T-cell (primary cell): ENCODE measurements at regions not wholly inside any gene's neighbourhood (a gene's known extent, or its start where the extent isn't known, plus 50 kb on each side); places are given as distances from the start of the nearest gene placed in this dataset.

Experiments used
- ATAC-seq, 4 experiments: fragments of 200-7000 bp in 3 of 4; fragments of 150-1000 bp in 1 of 4; cut with Tn5 transposase; replicated peaks in 1 of 4; 1 replicate in 3 of 4; 2 replicates in 1 of 4; pipeline ENCODE4 v1.10.0; 2021; ENCODE audit warnings: moderate library complexity in 3 of 4, mild to moderate bottlenecking in 2 of 4, moderate number of reproducible peaks in 1 of 4
- CTCF ChIA-PET, 2 donors: fragments of 300-600 bp; sonication (Branson Sonifier 250); formaldehyde crosslinking; loops; one replicate each; lab custom pipeline; 2022; ENCODE audit warnings: antibody characterized with exemption in 2 of 2; lab: Charles Lee
- POLR2A ChIA-PET, 2 donors: fragments of 300-600 bp; sonication (Branson Sonifier 250); formaldehyde crosslinking; loops; one replicate each; lab custom pipeline; 2022; ENCODE audit warnings: antibody characterized with exemption in 2 of 2; lab: Charles Lee
- DNase-seq, 35 experiments: peaks; one replicate each; pipeline versions ENCODE4 v3.0.0 to v3.0.0-alpha.2; 2013 to 2023
- H3K27ac ChIP-seq: one replicate; pipeline ENCODE4 v1.5.1; 2013; ENCODE audit warnings: low read length
- H3K27me3 ChIP-seq, 2 experiments: replicated peaks in 1 of 2; 1 replicate in 1 of 2; 2 replicates in 1 of 2; pipeline versions ENCODE4 v1.6.1 to v1.7.0; 2013; ENCODE audit warnings: low read length in 1 of 2, mixed read lengths in 1 of 2; ENCODE audit not compliant: control insufficient read depth in 2 of 2, insufficient read depth in 2 of 2; ENCODE audit errors: extremely low read depth in 1 of 2
- H3K36me3 ChIP-seq, 2 donors: 1 replicate in 1 of 2; 2 replicates in 1 of 2; pipeline versions ENCODE4 v1.6.1 to v1.7.0; 2013; ENCODE audit warnings: low read length in 1 of 2; ENCODE audit not compliant: control insufficient read depth in 2 of 2, insufficient read depth in 1 of 2; ENCODE audit errors: extremely low read depth in 1 of 2
- H3K4me1 ChIP-seq, 2 experiments: 1 replicate in 1 of 2; 2 replicates in 1 of 2; pipeline versions ENCODE4 v1.6.1 to v1.7.0; 2013; ENCODE audit warnings: low read length in 2 of 2, mixed read lengths in 1 of 2; ENCODE audit not compliant: insufficient read depth in 2 of 2, control insufficient read depth in 1 of 2; ENCODE audit errors: extremely low read depth in 1 of 2
- H3K4me3 ChIP-seq, 2 donors: 1 replicate in 1 of 2; 2 replicates in 1 of 2; pipeline versions ENCODE4 v1.5.1 to v1.7.0; 2013; ENCODE audit warnings: mild to moderate bottlenecking in 2 of 2, low read length in 1 of 2, moderate library complexity in 1 of 2; ENCODE audit not compliant: control insufficient read depth in 1 of 2; ENCODE audit errors: extremely low read depth in 1 of 2
- H3K9me3 ChIP-seq: 2 replicates; pipeline ENCODE4 v1.7.0; 2013
- H3K27ac Mint-ChIP-seq, 2 donors: one replicate each; pipeline ENCODE4 v1.8.0; 2020 to 2021; ENCODE audit warnings: mild to moderate bottlenecking in 2 of 2, mixed read lengths in 2 of 2
- H3K27me3 Mint-ChIP-seq, 2 donors: one replicate each; pipeline ENCODE4 v1.8.0; 2021 to 2022; ENCODE audit warnings: mixed read lengths in 2 of 2
- H3K36me3 Mint-ChIP-seq: one replicate; pipeline ENCODE4 v1.8.0; 2021; ENCODE audit warnings: mixed read lengths
- H3K4me1 Mint-ChIP-seq, 3 donors: one replicate each; pipeline ENCODE4 v1.8.0; 2020 to 2022; ENCODE audit warnings: mixed read lengths in 3 of 3, mild to moderate bottlenecking in 1 of 3
- H3K4me3 Mint-ChIP-seq, 3 donors: one replicate each; pipeline ENCODE4 v1.8.0; 2020 to 2022; ENCODE audit warnings: mild to moderate bottlenecking in 3 of 3, mixed read lengths in 3 of 3, moderate library complexity in 3 of 3
- H3K9me3 Mint-ChIP-seq, 3 donors: one replicate each; pipeline ENCODE4 v1.8.0; 2020 to 2022; ENCODE audit warnings: mixed read lengths in 3 of 3
- WGBS: methylation state at CpG from one replicate; pipeline ENCODE4 v1.1.5; 2013; ENCODE audit warnings: missing lambda C conversion rate; ENCODE audit not compliant: insufficient coverage; 5-methylcytosine and 5-hydroxymethylcytosine counted together

DNA sequence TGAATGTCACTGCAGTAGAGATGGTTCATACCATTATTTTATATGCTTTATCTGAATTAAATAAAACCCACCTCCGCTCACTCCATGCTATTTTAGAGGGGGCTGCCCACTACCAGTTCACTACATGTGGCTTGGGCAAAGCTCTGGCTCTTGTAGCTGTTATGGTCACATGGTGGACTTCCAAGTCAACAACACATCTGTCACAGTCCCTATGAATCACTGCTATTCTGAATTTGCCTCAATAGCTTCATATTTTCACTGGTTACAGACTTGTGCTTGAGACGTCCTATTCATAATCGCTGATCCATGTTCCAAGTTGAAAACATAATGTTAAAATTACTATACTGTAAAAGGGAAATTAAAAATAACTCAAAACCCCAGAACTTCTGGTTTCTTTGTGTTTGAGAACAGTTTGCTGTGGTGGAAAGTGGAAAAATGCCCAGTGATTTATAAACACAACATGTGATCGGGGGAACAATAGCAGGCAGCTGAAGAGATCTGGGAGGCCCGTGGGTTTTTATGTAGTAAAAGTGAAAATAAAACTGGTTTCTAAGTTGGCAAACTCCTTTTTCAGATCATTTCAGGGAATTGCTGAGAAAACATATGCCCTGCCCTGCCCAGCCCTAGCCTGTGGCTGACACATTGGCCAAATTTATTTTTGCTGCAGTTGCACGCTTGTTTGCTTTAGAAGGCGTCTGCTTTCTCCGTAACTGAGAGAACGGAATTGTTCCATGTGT, 128.8 kb upstream of the PRR23C start:
- H3K27me3 Mint-ChIP-seq, result peaks cover 0 to 6% of the 10 kb centered on the region in 2 donors
- CTCF ChIA-PET, result no interaction called here
- ATAC-seq, result no peak

DNA sequence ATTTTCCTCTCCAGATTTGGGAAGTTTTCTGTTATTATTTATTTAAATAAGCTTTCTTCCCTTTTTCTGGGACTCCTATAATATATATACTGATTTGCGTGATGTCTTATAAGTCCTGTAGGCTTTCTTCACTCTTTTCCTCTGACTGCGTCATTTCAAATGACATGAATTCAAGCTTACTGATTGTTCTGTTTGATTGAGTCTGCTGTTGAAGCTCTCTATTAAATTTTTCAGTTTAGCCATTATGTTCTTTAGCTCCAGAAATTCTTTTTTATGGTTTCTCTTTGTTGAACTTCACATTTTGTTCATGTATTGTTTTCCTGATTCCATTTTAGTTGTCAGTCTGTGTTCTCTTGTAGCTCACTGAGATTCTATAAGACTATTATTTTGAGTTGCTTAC, 135.8 kb upstream of the PRR23C start:
- Histone ChIP-seq H3K4me3 (no peak overlapping the region), H3K4me1 (no peaks in the 10 kb centered on the region), H3K27me3 (peaks cover 0 to 4% of the 10 kb centered on the region in 2 experiments), H3K36me3 (no peaks in the 10 kb centered on the region), H3K9me3 (no peaks in the 10 kb centered on the region), H3K27ac (no peak overlapping the region)
- Mint-ChIP-seq H3K4me3 (no peak overlapping the region), H3K4me1 (no peaks in the 10 kb centered on the region), H3K36me3 (no peaks in the 10 kb centered on the region), H3K9me3 (peaks cover 8 to 10% (median 10%) of the 10 kb centered on the region in 3 donors), H3K27ac (no peak overlapping the region), H3K27me3 (peaks cover 7% of the 10 kb centered on the region in 2 donors)
- ATAC-seq (no peak), DNase-seq (no peak)
- POLR2A ChIA-PET, result interaction anchor here in 1 of 2 donors (0.6 kb wide), 1 partner anchor 29 kb away, joined by 3 read pairs; no protein-coding TSS in a partner anchor
- no CpG with 5 or more reads among the region's 2 CpGs for WGBS
- CTCF ChIA-PET, result no interaction called here

More for the DNA sequence above, 128.8 kb upstream of the PRR23C start:
- H3K4me3 ChIP-seq, result no peak overlapping the region
- H3K36me3 ChIP-seq, result no peaks in the 10 kb centered on the region
- DNase-seq, result no peak
- H3K4me1 ChIP-seq, result no peaks in the 10 kb centered on the region
- peaks cover 0 to 15% (median 6%) of the 10 kb centered on the region in 3 donors for H3K9me3 Mint-ChIP-seq
- POLR2A ChIA-PET, result no interaction called here
- H3K27me3 ChIP-seq, result peaks cover 0 to 6% of the 10 kb centered on the region in 2 experiments
- WGBS, result 33% methylated on average over 1 of the region's 9 CpGs
- H3K27ac Mint-ChIP-seq, result no peak overlapping the region
- H3K27ac ChIP-seq, result no peak overlapping the region
- H3K4me3 Mint-ChIP-seq, result no peak overlapping the region
- H3K4me1 Mint-ChIP-seq, result peaks cover 0 to 6% (median 4%) of the 10 kb centered on the region in 3 donors
- H3K36me3 Mint-ChIP-seq, result no peaks in the 10 kb centered on the region
- H3K9me3 ChIP-seq, result no peaks in the 10 kb centered on the region

DNA sequence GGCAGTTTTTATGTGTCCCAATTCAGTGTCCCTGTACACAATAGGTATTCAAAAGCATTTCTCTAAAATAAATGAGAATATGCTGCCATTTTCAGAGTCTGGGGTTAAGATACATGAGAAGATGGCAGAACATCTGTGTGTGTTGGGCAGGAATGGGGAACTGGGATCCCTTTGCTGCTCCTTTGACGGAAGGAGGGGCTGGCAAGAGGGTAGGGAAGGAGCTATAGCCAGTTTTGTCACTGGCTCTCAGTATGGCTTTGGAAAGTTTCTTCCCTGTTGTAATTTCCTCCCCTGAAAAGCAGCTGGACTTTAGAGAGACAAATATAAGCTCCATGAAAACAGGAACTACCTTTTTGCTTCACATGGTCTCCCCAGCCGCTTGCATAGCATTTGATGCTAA, 137.5 kb upstream of the PRR23C start:
- no peaks in the 10 kb centered on the region for H3K9me3 ChIP-seq
- no peaks in the 10 kb centered on the region for H3K36me3 ChIP-seq
- no peak overlapping the region for H3K4me3 ChIP-seq
- Mint-ChIP-seq H3K27me3 (peaks cover 7 to 14% of the 10 kb centered on the region in 2 donors), H3K4me3 (no peak overlapping the region), H3K4me1 (no peaks in the 10 kb centered on the region), H3K36me3 (no peaks in the 10 kb centered on the region), H3K9me3 (peaks cover 8 to 10% (median 10%) of the 10 kb centered on the region in 3 donors), H3K27ac (no peak overlapping the region)
- CTCF ChIA-PET, result interaction anchor here in 1 of 2 donors (0.5 kb wide), 1 partner anchor 49 kb away, joined by 5 read pairs; no protein-coding TSS in a partner anchor
- POLR2A ChIA-PET, result no interaction called here
- H3K27ac ChIP-seq, result no peak overlapping the region
- H3K4me1 ChIP-seq, result no peaks in the 10 kb centered on the region
- no peak for DNase-seq
- peaks cover 0 to 4% of the 10 kb centered on the region in 2 experiments for H3K27me3 ChIP-seq
- 50% methylated on average over 1 of the region's 2 CpGs for WGBS
- no peak for ATAC-seq

DNA sequence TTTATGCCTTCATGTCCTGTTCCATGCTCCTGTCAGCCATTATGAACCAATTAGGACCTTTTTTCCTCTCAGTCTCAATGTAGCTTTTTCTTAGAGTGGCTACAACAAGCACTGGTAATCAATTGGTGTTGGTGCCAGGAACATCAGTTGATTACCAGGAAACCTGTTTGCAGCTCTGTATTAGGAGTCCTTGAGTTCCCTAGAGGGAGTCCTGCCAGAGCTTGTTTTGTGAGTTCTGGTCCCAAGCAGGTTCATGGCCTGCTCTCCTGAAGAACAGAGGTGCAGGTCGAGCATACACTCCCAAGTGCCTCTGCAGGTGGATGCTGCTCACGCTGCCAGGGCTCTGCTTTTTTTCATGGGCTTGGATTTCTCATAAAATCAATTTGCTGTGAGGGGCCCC, 137.9 kb upstream of the PRR23C start:
- H3K4me1 ChIP-seq, result no peaks in the 10 kb centered on the region
- WGBS, result 53% methylated on average over 2 of the region's 2 CpGs
- H3K36me3 ChIP-seq, result no peaks in the 10 kb centered on the region
- no peak for ATAC-seq
- POLR2A ChIA-PET, result no interaction called here
- DNase-seq, result no peak
- H3K27ac Mint-ChIP-seq, result no peak overlapping the region
- no peak overlapping the region for H3K4me3 ChIP-seq
- CTCF ChIA-PET, result no interaction called here
- H3K27me3 ChIP-seq, result peaks cover 0 to 4% of the 10 kb centered on the region in 2 experiments
- H3K27ac ChIP-seq, result no peak overlapping the region
- no peaks in the 10 kb centered on the region for H3K36me3 Mint-ChIP-seq
- no peak overlapping the region for H3K4me3 Mint-ChIP-seq
- H3K4me1 Mint-ChIP-seq, result no peaks in the 10 kb centered on the region
- H3K9me3 Mint-ChIP-seq, result peaks cover 8 to 10% (median 10%) of the 10 kb centered on the region in 3 donors
- H3K9me3 ChIP-seq, result no peaks in the 10 kb centered on the region
- peaks cover 7 to 16% of the 10 kb centered on the region in 2 donors for H3K27me3 Mint-ChIP-seq

DNA sequence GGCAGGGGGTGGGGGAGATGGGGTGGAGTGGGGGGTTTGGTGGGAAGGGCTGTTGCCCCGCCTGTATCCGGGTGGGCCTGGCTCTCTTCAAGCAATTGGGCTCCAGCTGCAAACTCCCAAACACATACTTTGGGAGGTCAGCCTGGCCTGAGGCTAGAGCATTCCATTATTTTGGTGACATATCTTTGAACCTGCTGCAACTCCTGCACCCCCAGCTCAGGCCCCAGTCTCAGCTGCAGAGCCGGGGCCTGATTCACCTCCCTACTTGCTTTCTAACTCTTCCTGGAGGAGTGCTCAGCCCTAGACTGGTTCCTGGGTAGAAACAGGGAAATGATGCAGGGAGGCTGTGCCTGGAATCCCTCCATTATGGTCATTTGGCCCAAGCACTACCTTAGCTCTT, 140.8 kb upstream of the PRR23C start:
- H3K9me3 Mint-ChIP-seq, result peaks cover 3 to 6% (median 6%) of the 10 kb centered on the region in 3 donors
- H3K27ac ChIP-seq, result no peak overlapping the region
- no peaks in the 10 kb centered on the region for H3K4me1 Mint-ChIP-seq
- no peak for ATAC-seq
- no peaks in the 10 kb centered on the region for H3K4me1 ChIP-seq
- no peak overlapping the region for H3K4me3 Mint-ChIP-seq
- WGBS, result 93% methylated on average over 2 of the region's 3 CpGs
- H3K36me3 ChIP-seq, result no peaks in the 10 kb centered on the region
- H3K27me3 ChIP-seq, result peaks cover 0 to 4% of the 10 kb centered on the region in 2 experiments
- no peaks in the 10 kb centered on the region for H3K36me3 Mint-ChIP-seq
- H3K4me3 ChIP-seq, result no peak overlapping the region
- peaks cover 7 to 16% of the 10 kb centered on the region in 2 donors for H3K27me3 Mint-ChIP-seq
- POLR2A ChIA-PET, result no interaction called here
- no peak overlapping the region for H3K27ac Mint-ChIP-seq
- no peaks in the 10 kb centered on the region for H3K9me3 ChIP-seq
- CTCF ChIA-PET, result no interaction called here
- DNase-seq, result no peak

DNA sequence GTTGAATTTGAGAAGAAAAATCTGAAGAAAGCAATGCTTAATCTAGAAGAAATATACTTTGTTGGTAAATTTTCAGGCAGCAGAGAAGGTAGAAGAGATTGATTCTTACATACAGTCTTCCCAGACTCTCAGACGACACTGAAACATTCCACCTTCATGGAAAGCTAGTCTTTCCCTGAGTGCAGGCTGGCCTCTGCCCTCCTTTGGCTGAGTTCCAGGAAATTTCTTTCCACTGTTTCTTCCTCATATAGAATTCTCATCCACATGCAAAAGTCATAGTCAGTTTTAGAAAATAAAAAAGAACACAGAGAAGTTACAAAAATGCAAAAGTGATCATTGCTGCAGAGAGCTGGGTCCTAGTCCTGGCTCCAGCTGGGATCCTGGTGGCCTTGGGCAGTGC, 142.5 kb upstream of the PRR23C start:
- peaks cover 0 to 4% (median 0%) of the 10 kb centered on the region in 3 donors for H3K9me3 Mint-ChIP-seq
- no peaks in the 10 kb centered on the region for H3K9me3 ChIP-seq
- no peaks in the 10 kb centered on the region for H3K36me3 Mint-ChIP-seq
- H3K4me1 Mint-ChIP-seq, result no peaks in the 10 kb centered on the region
- no peaks in the 10 kb centered on the region for H3K36me3 ChIP-seq
- POLR2A ChIA-PET, result no interaction called here
- no peak for DNase-seq
- H3K27ac ChIP-seq, result no peak overlapping the region
- CTCF ChIA-PET, result no interaction called here
- ATAC-seq, result no peak
- no peak overlapping the region for H3K4me3 ChIP-seq
- 100% methylated on average over 1 of the region's 1 CpG for WGBS
- no peak overlapping the region for H3K4me3 Mint-ChIP-seq
- H3K27me3 Mint-ChIP-seq, result peaks cover 7 to 16% of the 10 kb centered on the region in 2 donors
- H3K4me1 ChIP-seq, result no peaks in the 10 kb centered on the region
- no peaks in the 10 kb centered on the region for H3K27me3 ChIP-seq
- H3K27ac Mint-ChIP-seq, result no peak overlapping the region
